ENCODE measurements at regions not wholly inside any gene's neighbourhood (a gene's known extent, or its start where the extent isn't known, plus 50 kb on each side); places are given as distances from the start of the nearest gene placed in this dataset.

- Histone ChIP-seq H3K4me1 (ENCODE audit: insufficient read depth) (no peaks in the 10 kb centered on the region), H3K27ac (no peak overlapping the region), H3K36me3 (no peaks in the 10 kb centered on the region), H3K27me3 (no peaks in the 10 kb centered on the region), H3K9me3 (no peaks in the 10 kb centered on the region), H3K4me3 (no peak overlapping the region)
- no peak for TF ChIP-seq POLR2A (IDR thresholded peaks at IDR 0.05)
- no peak for TF ChIP-seq EP300 (IDR thresholded peaks at IDR 0.05)
- no peak for TF ChIP-seq CTCF (IDR thresholded peaks at IDR 0.05)
- intact Hi-C loops (cut with DNase I), result no loop called here
- DNase-seq, result no peak
Measured at GRCh38 chr11:98559961-98560360, 460.8 kb upstream of the CNTN5 start.

GRCh38 chr11:98561252-98561651, 459.5 kb upstream of the CNTN5 start:
- intact Hi-C loops (cut with DNase I), result no loop called here
- 80 to 90% (median 86%) methylated on average over 4 of the region's 4 CpGs for WGBS, 3 donors
- TF ChIP-seq CTCF (IDR thresholded peaks at IDR 0.05) (no peak), POLR2A (IDR thresholded peaks at IDR 0.05) (no peak), EP300 (IDR thresholded peaks at IDR 0.05) (no peak)

GRCh38 chr11:98561877-98562395, 458.8 kb upstream of the CNTN5 start:
- H3K4me3 ChIP-seq, result no peak overlapping the region
- DNase-seq, result no peak
- no peaks in the 10 kb centered on the region for H3K36me3 ChIP-seq
- TF ChIP-seq CTCF (IDR thresholded peaks at IDR 0.05) (no peak), POLR2A (IDR thresholded peaks at IDR 0.05) (no peak), EP300 (IDR thresholded peaks at IDR 0.05) (no peak)
- intact Hi-C loops (cut with DNase I), result no loop called here
- H3K4me1 ChIP-seq (ENCODE audit: insufficient read depth), result no peaks in the 10 kb centered on the region
- H3K9me3 ChIP-seq, result no peaks in the 10 kb centered on the region
- H3K27me3 ChIP-seq, result no peaks in the 10 kb centered on the region
- no peak overlapping the region for H3K27ac ChIP-seq

More at GRCh38 chr11:98561252-98561651, 459.5 kb upstream of the CNTN5 start:
- Histone ChIP-seq H3K27ac (no peak overlapping the region), H3K27me3 (no peaks in the 10 kb centered on the region), H3K9me3 (no peaks in the 10 kb centered on the region), H3K4me1 (ENCODE audit: insufficient read depth) (no peaks in the 10 kb centered on the region), H3K4me3 (no peak overlapping the region), H3K36me3 (no peaks in the 10 kb centered on the region)
- DNase-seq, result no peak

- Histone ChIP-seq H3K4me3 (no peak overlapping the region), H3K27me3 (no peaks in the 10 kb centered on the region), H3K36me3 (no peaks in the 10 kb centered on the region), H3K27ac (no peak overlapping the region), H3K9me3 (no peaks in the 10 kb centered on the region), H3K4me1 (ENCODE audit: insufficient read depth) (no peaks in the 10 kb centered on the region)
- DNase-seq, result no peak
- TF ChIP-seq POLR2A (IDR thresholded peaks at IDR 0.05) (no peak), CTCF (IDR thresholded peaks at IDR 0.05) (no peak), EP300 (IDR thresholded peaks at IDR 0.05) (no peak)
- WGBS, 3 donors, result 57 to 73% (median 73%) methylated on average over 3 of the region's 3 CpGs
- intact Hi-C loops (cut with DNase I), result no loop called here
Measured at GRCh38 chr11:98564233-98564632, 456.5 kb upstream of the CNTN5 start.

GRCh38 chr11:98564881-98565280, 455.9 kb upstream of the CNTN5 start:
- TF ChIP-seq POLR2A (IDR thresholded peaks at IDR 0.05), result no peak
- 94 to 96% (median 95%) methylated on average over 4 of the region's 4 CpGs for WGBS, 3 donors
- H3K4me1 ChIP-seq (ENCODE audit: insufficient read depth), result no peaks in the 10 kb centered on the region
- H3K27ac ChIP-seq, result no peak overlapping the region
- H3K36me3 ChIP-seq, result no peaks in the 10 kb centered on the region
- H3K9me3 ChIP-seq, result no peaks in the 10 kb centered on the region
- intact Hi-C loops (cut with DNase I), result no loop called here
- no peaks in the 10 kb centered on the region for H3K27me3 ChIP-seq
- no peak for DNase-seq
- no peak overlapping the region for H3K4me3 ChIP-seq
